ENCODE measurements at regions not wholly inside any gene's neighbourhood (a gene's known extent, or its start where the extent isn't known, plus 50 kb on each side); places are given as distances from the start of the nearest gene placed in this dataset.

GRCh38 chr4:123035239-123035638, 112.8 kb upstream of the NUDT6 start:
- peaks cover 19% of the 10 kb centered on the region for H3K36me3 Mint-ChIP-seq
- H3K9me3 Mint-ChIP-seq = no peaks in the 10 kb centered on the region
- H3K4me1 Mint-ChIP-seq (ENCODE audit: low read depth) = no peaks in the 10 kb centered on the region
- ChIA-PET CTCF (no interaction called here), POLR2A (no interaction called here)
- H3K4me3 Mint-ChIP-seq = no peak overlapping the region
- DNase-seq = no peak
- intact Hi-C loops (cut with micrococcal nuclease) = no loop called here
- H3K27ac Mint-ChIP-seq = no peak overlapping the region
- H3K27me3 Mint-ChIP-seq = no peaks in the 10 kb centered on the region

- POLR2A ChIA-PET = no interaction called here
- CTCF ChIA-PET = no interaction called here
- Mint-ChIP-seq H3K27ac (no peak overlapping the region), H3K9me3 (peaks cover 13% of the 10 kb centered on the region), H3K36me3 (peaks cover 31% of the 10 kb centered on the region), H3K4me3 (no peak overlapping the region), H3K4me1 (ENCODE audit: low read depth) (no peaks in the 10 kb centered on the region), H3K27me3 (no peaks in the 10 kb centered on the region)
- DNase-seq = no peak
- intact Hi-C loops (cut with micrococcal nuclease) = no loop called here
Observed at GRCh38 chr4:123037804-123038203, 115.4 kb upstream of the NUDT6 start.

GRCh38 chr4:123042095-123042494, 119.7 kb upstream of the NUDT6 start:
- Mint-ChIP-seq H3K36me3 (peaks cover 58% of the 10 kb centered on the region), H3K4me3 (no peak overlapping the region), H3K9me3 (peaks cover 37% of the 10 kb centered on the region), H3K27ac (no peak overlapping the region), H3K27me3 (no peaks in the 10 kb centered on the region), H3K4me1 (ENCODE audit: low read depth) (no peaks in the 10 kb centered on the region)
- intact Hi-C loops (cut with micrococcal nuclease) = no loop called here
- CTCF ChIA-PET = no interaction called here
- DNase-seq = no peak
- POLR2A ChIA-PET = no interaction called here

GRCh38 chr4:123043013-123043412, 120.6 kb upstream of the NUDT6 start:
- Mint-ChIP-seq H3K9me3 (peaks cover 42% of the 10 kb centered on the region), H3K27ac (no peak overlapping the region), H3K4me3 (no peak overlapping the region), H3K36me3 (peaks cover 64% of the 10 kb centered on the region), H3K27me3 (no peaks in the 10 kb centered on the region), H3K4me1 (ENCODE audit: low read depth) (no peaks in the 10 kb centered on the region)
- ChIA-PET CTCF (no interaction called here), POLR2A (no interaction called here)
- no peak for DNase-seq
- intact Hi-C loops (cut with micrococcal nuclease) = no loop called here

GRCh38 chr4:123043793-123044425, 121.5 kb upstream of the NUDT6 start:
- no peak for DNase-seq
- ChIA-PET POLR2A (no interaction called here), CTCF (no interaction called here)
- intact Hi-C loops (cut with micrococcal nuclease) = no loop called here
- Mint-ChIP-seq H3K36me3 (peaks cover 64% of the 10 kb centered on the region), H3K4me3 (no peak overlapping the region), H3K27ac (no peak overlapping the region), H3K27me3 (no peaks in the 10 kb centered on the region), H3K4me1 (ENCODE audit: low read depth) (no peaks in the 10 kb centered on the region), H3K9me3 (peaks cover 50% of the 10 kb centered on the region)

- Mint-ChIP-seq H3K36me3 (peaks cover 71% of the 10 kb centered on the region), H3K4me1 (ENCODE audit: low read depth) (peaks cover 8% of the 10 kb centered on the region), H3K4me3 (no peak overlapping the region), H3K27me3 (no peaks in the 10 kb centered on the region), H3K9me3 (peaks cover 67% of the 10 kb centered on the region), H3K27ac (no peak overlapping the region)
- intact Hi-C loops (cut with micrococcal nuclease) = no loop called here
- CTCF ChIA-PET = no interaction called here
- no peak for DNase-seq
- POLR2A ChIA-PET = no interaction called here
Observed at GRCh38 chr4:123046096-123046495, 123.7 kb upstream of the NUDT6 start.

GRCh38 chr4:123050018-123050417, 127.6 kb upstream of the NUDT6 start:
- Mint-ChIP-seq H3K4me3 (no peak overlapping the region), H3K36me3 (peaks cover 64% of the 10 kb centered on the region), H3K9me3 (peaks cover 53% of the 10 kb centered on the region), H3K27me3 (no peaks in the 10 kb centered on the region), H3K27ac (no peak overlapping the region), H3K4me1 (ENCODE audit: low read depth) (peaks cover 8% of the 10 kb centered on the region)
- CTCF ChIA-PET = interaction anchor here (0.7 kb wide), 1 partner anchor 120 kb away, joined by 3 read pairs; no protein-coding TSS in a partner anchor
- intact Hi-C loops (cut with micrococcal nuclease) = no loop called here
- POLR2A ChIA-PET = no interaction called here
- DNase-seq = no peak

- Mint-ChIP-seq H3K27me3 (no peaks in the 10 kb centered on the region), H3K9me3 (peaks cover 44% of the 10 kb centered on the region), H3K27ac (no peak overlapping the region), H3K4me1 (ENCODE audit: low read depth) (peaks cover 8% of the 10 kb centered on the region), H3K4me3 (no peak overlapping the region), H3K36me3 (peaks cover 57% of the 10 kb centered on the region)
- intact Hi-C loops (cut with micrococcal nuclease) = no loop called here
- ChIA-PET CTCF (no interaction called here), POLR2A (no interaction called here)
- DNase-seq = no peak
Observed at GRCh38 chr4:123052007-123052406, 129.6 kb upstream of the NUDT6 start.

- POLR2A ChIA-PET = no interaction called here
- H3K4me1 Mint-ChIP-seq (ENCODE audit: low read depth) = no peaks in the 10 kb centered on the region
- H3K9me3 Mint-ChIP-seq = peaks cover 25% of the 10 kb centered on the region
- H3K4me3 Mint-ChIP-seq = no peak overlapping the region
- no peaks in the 10 kb centered on the region for H3K27me3 Mint-ChIP-seq
- no peak overlapping the region for H3K27ac Mint-ChIP-seq
- DNase-seq = no peak
- intact Hi-C loops (cut with micrococcal nuclease) = no loop called here
- CTCF ChIA-PET = no interaction called here
- peaks cover 55% of the 10 kb centered on the region for H3K36me3 Mint-ChIP-seq
Observed at GRCh38 chr4:123055943-123056342, 133.5 kb upstream of the NUDT6 start.

- ChIA-PET POLR2A (no interaction called here), CTCF (no interaction called here)
- Mint-ChIP-seq H3K27ac (no peak overlapping the region), H3K36me3 (peaks cover 38% of the 10 kb centered on the region), H3K27me3 (no peaks in the 10 kb centered on the region), H3K4me1 (ENCODE audit: low read depth) (no peaks in the 10 kb centered on the region), H3K4me3 (no peak overlapping the region), H3K9me3 (peaks cover 11% of the 10 kb centered on the region)
- no peak for DNase-seq
- intact Hi-C loops (cut with micrococcal nuclease) = no loop called here
Observed at GRCh38 chr4:123060039-123060770, 137.8 kb upstream of the NUDT6 start.

- Mint-ChIP-seq H3K4me1 (ENCODE audit: low read depth) (no peaks in the 10 kb centered on the region), H3K27me3 (no peaks in the 10 kb centered on the region), H3K27ac (no peak overlapping the region), H3K4me3 (no peak overlapping the region), H3K36me3 (peaks cover 20% of the 10 kb centered on the region), H3K9me3 (no peaks in the 10 kb centered on the region)
- intact Hi-C loops (cut with micrococcal nuclease) = no loop called here
- CTCF ChIA-PET = no interaction called here
- no peak for DNase-seq
- POLR2A ChIA-PET = no interaction called here
Observed at GRCh38 chr4:123064390-123064789, 142.0 kb upstream of the NUDT6 start.

- intact Hi-C loops (cut with micrococcal nuclease) = no loop called here
Observed at GRCh38 chr4:123068081-123068480, 145.7 kb upstream of the NUDT6 start.

GRCh38 chr4:123072060-123072459, 149.7 kb upstream of the NUDT6 start:
- H3K4me3 Mint-ChIP-seq = no peak overlapping the region
- no peaks in the 10 kb centered on the region for H3K4me1 Mint-ChIP-seq (ENCODE audit: low read depth)
- H3K27ac Mint-ChIP-seq = no peak overlapping the region
- H3K27me3 Mint-ChIP-seq = no peaks in the 10 kb centered on the region
- POLR2A ChIA-PET = no interaction called here
- no peaks in the 10 kb centered on the region for H3K36me3 Mint-ChIP-seq
- no peaks in the 10 kb centered on the region for H3K9me3 Mint-ChIP-seq
- DNase-seq = no peak
- intact Hi-C loops (cut with micrococcal nuclease) = no loop called here
- CTCF ChIA-PET = no interaction called here

More at GRCh38 chr4:123068081-123068480, 145.7 kb upstream of the NUDT6 start:
- Mint-ChIP-seq H3K27ac (no peak overlapping the region), H3K4me1 (ENCODE audit: low read depth) (no peaks in the 10 kb centered on the region), H3K27me3 (no peaks in the 10 kb centered on the region), H3K36me3 (peaks cover 2% of the 10 kb centered on the region), H3K9me3 (no peaks in the 10 kb centered on the region), H3K4me3 (no peak overlapping the region)
- no peak for DNase-seq
- POLR2A ChIA-PET = no interaction called here
- CTCF ChIA-PET = no interaction called here
